Mesenchymal stem cell (in vitro differentiated cells and primary cell): ENCODE measurements at regions not wholly inside any gene's neighbourhood (a gene's known extent, or its start where the extent isn't known, plus 50 kb on each side); places are given as distances from the start of the nearest gene placed in this dataset.

Experiments used
- DNase-seq: peaks from one replicate; pipeline ENCODE4 v3.0.0-alpha.2; 2013
- H2AFZ ChIP-seq: one replicate; pipeline ENCODE4 v1.6.1; 2013; ENCODE audit warnings: low read depth, mild to moderate bottlenecking, control low read depth, inconsistent platforms, low read length, moderate library complexity
- H2AK5ac ChIP-seq: 2 replicates; pipeline ENCODE4 v1.6.1; 2013; ENCODE audit warnings: low read length, moderate library complexity, mild to moderate bottlenecking, inconsistent platforms; ENCODE audit not compliant: severe bottlenecking
- H2BK120ac ChIP-seq: one replicate; pipeline ENCODE4 v1.6.1; 2013; ENCODE audit warnings: low read depth, mild to moderate bottlenecking, inconsistent platforms, low read length, moderate library complexity
- H2BK12ac ChIP-seq, 2 experiments: one replicate each; pipeline ENCODE4 v1.6.1; 2013; ENCODE audit warnings: inconsistent platforms in 2 of 2, low read length in 2 of 2, mild to moderate bottlenecking in 2 of 2, moderate library complexity in 2 of 2, control low read depth in 1 of 2
- H2BK15ac ChIP-seq: one replicate; pipeline ENCODE4 v1.6.1; 2013; ENCODE audit warnings: mild to moderate bottlenecking, low read depth, inconsistent platforms; ENCODE audit not compliant: poor library complexity, severe bottlenecking
- H2BK5ac ChIP-seq: 2 replicates; pipeline ENCODE4 v1.6.1; 2013; ENCODE audit warnings: low read depth, mild to moderate bottlenecking, low read length, control low read depth, inconsistent platforms; ENCODE audit not compliant: poor library complexity, severe bottlenecking
- H3K14ac ChIP-seq, 2 experiments: one replicate each; pipeline ENCODE4 v1.6.1; 2013; ENCODE audit warnings: inconsistent platforms in 2 of 2, low read length in 2 of 2, control low read depth in 1 of 2, mild to moderate bottlenecking in 1 of 2, moderate library complexity in 1 of 2
- H3K18ac ChIP-seq, 2 experiments: one replicate each; pipeline ENCODE4 v1.6.1; 2013; ENCODE audit warnings: inconsistent platforms in 2 of 2, low read length in 2 of 2, control low read depth in 1 of 2, low read depth in 1 of 2, mild to moderate bottlenecking in 1 of 2
- H3K23ac ChIP-seq, 2 experiments: one replicate each; pipeline ENCODE4 v1.6.1; 2013; ENCODE audit warnings: inconsistent platforms in 2 of 2, low read length in 2 of 2, mild to moderate bottlenecking in 2 of 2, moderate library complexity in 2 of 2, control low read depth in 1 of 2
- H3K27ac ChIP-seq: 2 replicates; pipeline ENCODE4 v1.5.1; 2013; ENCODE audit warnings: mild to moderate bottlenecking, moderate library complexity, low read length, control low read depth, inconsistent platforms; ENCODE audit not compliant: poor library complexity, severe bottlenecking
- H3K27me3 ChIP-seq, 2 experiments: 2 replicates each; pipeline versions ENCODE4 v1.6.1 to v1.7.0; 2013; ENCODE audit warnings: low read length in 2 of 2, mild to moderate bottlenecking in 2 of 2, moderate library complexity in 2 of 2, control low read depth in 1 of 2, inconsistent platforms in 1 of 2; ENCODE audit not compliant: control insufficient read depth in 1 of 2, insufficient read depth in 1 of 2
- H3K36me3 ChIP-seq, 2 experiments: 2 replicates each; pipeline versions ENCODE4 v1.6.1 to v1.7.0; 2013; ENCODE audit warnings: low read length in 2 of 2, control low read depth in 1 of 2, inconsistent platforms in 1 of 2, low read depth in 1 of 2, mild to moderate bottlenecking in 1 of 2; ENCODE audit not compliant: insufficient read depth in 2 of 2, control insufficient read depth in 1 of 2
- H3K4ac ChIP-seq, 2 experiments: one replicate each; pipeline ENCODE4 v1.6.1; 2013; ENCODE audit warnings: inconsistent platforms in 2 of 2, low read length in 2 of 2, mild to moderate bottlenecking in 2 of 2, moderate library complexity in 2 of 2, control low read depth in 1 of 2, low read depth in 1 of 2
- H3K4me1 ChIP-seq: 2 replicates; pipeline ENCODE4 v1.6.1; 2013; ENCODE audit warnings: low read depth, low read length, control low read depth; ENCODE audit not compliant: control insufficient read depth, insufficient read depth
- H3K4me2 ChIP-seq: 2 replicates; pipeline ENCODE4 v1.6.1; 2013; ENCODE audit warnings: low read length, mild to moderate bottlenecking, inconsistent platforms; ENCODE audit not compliant: poor library complexity, severe bottlenecking
- H3K4me3 ChIP-seq, 2 experiments: 2 replicates each; pipeline versions ENCODE4 v1.5.1 to v1.7.0; 2013; ENCODE audit warnings: low read length in 2 of 2, mild to moderate bottlenecking in 2 of 2, control low read depth in 1 of 2, low read depth in 1 of 2; ENCODE audit not compliant: insufficient read depth in 1 of 2
- H3K79me1 ChIP-seq: replicated peaks from 2 replicates; pipeline ENCODE4 v1.6.1; 2013; ENCODE audit warnings: mild to moderate bottlenecking, control low read depth, low read length, inconsistent platforms; ENCODE audit not compliant: poor library complexity, severe bottlenecking
- H3K9ac ChIP-seq: 2 replicates; pipeline ENCODE4 v1.7.0; 2013; ENCODE audit warnings: mild to moderate bottlenecking, low read length, moderate library complexity
- H3K9me3 ChIP-seq: 2 replicates; pipeline ENCODE4 v1.7.0; 2013; ENCODE audit warnings: mild to moderate bottlenecking, low read length; ENCODE audit not compliant: control insufficient read depth
- H4K8ac ChIP-seq: one replicate; pipeline ENCODE4 v1.6.1; 2013; ENCODE audit warnings: inconsistent platforms, mild to moderate bottlenecking, low read length, moderate library complexity
- H4K91ac ChIP-seq: one replicate; pipeline ENCODE4 v1.6.1; 2013; ENCODE audit warnings: mild to moderate bottlenecking, low read length, inconsistent platforms
- WGBS: methylation state at CpG from one replicate; pipeline ENCODE4 v1.1.7; 2013; ENCODE audit warnings: mixed read lengths; 5-methylcytosine and 5-hydroxymethylcytosine counted together

- H2BK120ac ChIP-seq = no peak overlapping the region
- H3K36me3 ChIP-seq = no peaks in the 10 kb centered on the region
- no peak overlapping the region for H3K14ac ChIP-seq
- no peak overlapping the region for H4K8ac ChIP-seq
- no peak overlapping the region for H2AFZ ChIP-seq
- no peaks in the 10 kb centered on the region for H3K9me3 ChIP-seq
- no peak overlapping the region for H3K18ac ChIP-seq
- H3K4me1 ChIP-seq = no peaks in the 10 kb centered on the region
- H3K9ac ChIP-seq = no peak overlapping the region
- no peak overlapping the region for H3K4ac ChIP-seq
- H2BK5ac ChIP-seq = no peak overlapping the region
- no peak overlapping the region for H3K23ac ChIP-seq
- DNase-seq = no peak
- H4K91ac ChIP-seq = no peak overlapping the region
- no peak overlapping the region for H3K27ac ChIP-seq
- WGBS = 56% methylated on average over 3 of the region's 4 CpGs
- no peak overlapping the region for H2BK12ac ChIP-seq
- no peaks in the 10 kb centered on the region for H3K27me3 ChIP-seq
- H3K4me2 ChIP-seq = no peak overlapping the region
- no peak overlapping the region for H3K4me3 ChIP-seq
- no peaks in the 10 kb centered on the region for H3K79me1 ChIP-seq
- no peak overlapping the region for H2AK5ac ChIP-seq
- no peak overlapping the region for H2BK15ac ChIP-seq
Measured at GRCh38 chr17:22492331-22492730, 800.0 kb downstream of the KCNJ18 start.

GRCh38 chr17:22496450-22496849 lies 804.1 kb downstream of the KCNJ18 start:
- no peak overlapping the region for H3K4ac ChIP-seq
- no peak overlapping the region for H4K8ac ChIP-seq
- no peak overlapping the region for H2BK120ac ChIP-seq
- H2AFZ ChIP-seq = no peak overlapping the region
- WGBS = 67% methylated on average over 4 of the region's 5 CpGs
- no peak for DNase-seq
- no peaks in the 10 kb centered on the region for H3K36me3 ChIP-seq
- H3K27ac ChIP-seq = no peak overlapping the region
- no peaks in the 10 kb centered on the region for H3K79me1 ChIP-seq
- H3K9ac ChIP-seq = no peak overlapping the region
- H4K91ac ChIP-seq = no peak overlapping the region
- no peak overlapping the region for H2BK12ac ChIP-seq
- H3K4me2 ChIP-seq = no peak overlapping the region
- H3K14ac ChIP-seq = no peak overlapping the region
- H3K23ac ChIP-seq = no peak overlapping the region
- no peak overlapping the region for H2BK5ac ChIP-seq
- no peak overlapping the region for H3K18ac ChIP-seq
- no peaks in the 10 kb centered on the region for H3K9me3 ChIP-seq
- H3K27me3 ChIP-seq = no peaks in the 10 kb centered on the region
- H3K4me3 ChIP-seq = no peak overlapping the region
- no peak overlapping the region for H2BK15ac ChIP-seq
- H2AK5ac ChIP-seq = no peak overlapping the region
- H3K4me1 ChIP-seq = no peaks in the 10 kb centered on the region

GRCh38 chr17:22503322-22503899 lies 811.1 kb downstream of the KCNJ18 start:
- Histone ChIP-seq H2BK120ac (no peak overlapping the region), H2BK5ac (no peak overlapping the region), H4K91ac (no peak overlapping the region), H3K4me2 (no peak overlapping the region), H2AFZ (no peak overlapping the region), H3K14ac (no peak overlapping the region), H2BK12ac (no peak overlapping the region), H2BK15ac (no peak overlapping the region), H3K23ac (no peak overlapping the region), H3K4ac (no peak overlapping the region), H2AK5ac (no peak overlapping the region), H3K9me3 (no peaks in the 10 kb centered on the region), H4K8ac (no peak overlapping the region), H3K27ac (no peak overlapping the region), H3K4me1 (no peaks in the 10 kb centered on the region), H3K79me1 (no peaks in the 10 kb centered on the region), H3K9ac (no peak overlapping the region), H3K36me3 (no peaks in the 10 kb centered on the region), H3K18ac (no peak overlapping the region), H3K27me3 (no peaks in the 10 kb centered on the region), H3K4me3 (no peak overlapping the region)
- no peak for DNase-seq
- WGBS = 60% methylated on average over 5 of the region's 5 CpGs

- Histone ChIP-seq H2BK120ac (no peak overlapping the region), H2BK5ac (no peak overlapping the region), H3K23ac (no peak overlapping the region), H3K9me3 (no peaks in the 10 kb centered on the region), H4K8ac (no peak overlapping the region), H3K36me3 (no peaks in the 10 kb centered on the region), H3K4me3 (no peak overlapping the region), H2BK15ac (no peak overlapping the region), H3K4ac (no peak overlapping the region), H3K27me3 (no peaks in the 10 kb centered on the region), H3K4me1 (no peaks in the 10 kb centered on the region), H2AFZ (no peak overlapping the region), H2BK12ac (no peak overlapping the region), H3K9ac (no peak overlapping the region), H3K4me2 (no peak overlapping the region), H3K79me1 (no peaks in the 10 kb centered on the region), H3K18ac (no peak overlapping the region), H2AK5ac (no peak overlapping the region), H4K91ac (no peak overlapping the region), H3K14ac (no peak overlapping the region), H3K27ac (no peak overlapping the region)
- 76% methylated on average over 7 of the region's 10 CpGs for WGBS
- no peak for DNase-seq
Measured at GRCh38 chr17:22505660-22506059, 813.3 kb downstream of the KCNJ18 start.
